Left forelimb (tissue), 1 donor: ENCODE measurements at regions not wholly inside any gene's neighbourhood (a gene's known extent, or its start where the extent isn't known, plus 50 kb on each side); places are given as distances from the start of the nearest gene placed in this dataset.
"Not testable (repeated sequence)": the region's sequence is repeated elsewhere in the genome, so short reads cannot be mapped to it uniquely, and the experiment has no call there.

Experiments
- DNase-seq: peaks from one replicate; pipeline ENCODE4 v3.0.0-alpha.2; 2018; ENCODE audit warnings: low spot score

DNA sequence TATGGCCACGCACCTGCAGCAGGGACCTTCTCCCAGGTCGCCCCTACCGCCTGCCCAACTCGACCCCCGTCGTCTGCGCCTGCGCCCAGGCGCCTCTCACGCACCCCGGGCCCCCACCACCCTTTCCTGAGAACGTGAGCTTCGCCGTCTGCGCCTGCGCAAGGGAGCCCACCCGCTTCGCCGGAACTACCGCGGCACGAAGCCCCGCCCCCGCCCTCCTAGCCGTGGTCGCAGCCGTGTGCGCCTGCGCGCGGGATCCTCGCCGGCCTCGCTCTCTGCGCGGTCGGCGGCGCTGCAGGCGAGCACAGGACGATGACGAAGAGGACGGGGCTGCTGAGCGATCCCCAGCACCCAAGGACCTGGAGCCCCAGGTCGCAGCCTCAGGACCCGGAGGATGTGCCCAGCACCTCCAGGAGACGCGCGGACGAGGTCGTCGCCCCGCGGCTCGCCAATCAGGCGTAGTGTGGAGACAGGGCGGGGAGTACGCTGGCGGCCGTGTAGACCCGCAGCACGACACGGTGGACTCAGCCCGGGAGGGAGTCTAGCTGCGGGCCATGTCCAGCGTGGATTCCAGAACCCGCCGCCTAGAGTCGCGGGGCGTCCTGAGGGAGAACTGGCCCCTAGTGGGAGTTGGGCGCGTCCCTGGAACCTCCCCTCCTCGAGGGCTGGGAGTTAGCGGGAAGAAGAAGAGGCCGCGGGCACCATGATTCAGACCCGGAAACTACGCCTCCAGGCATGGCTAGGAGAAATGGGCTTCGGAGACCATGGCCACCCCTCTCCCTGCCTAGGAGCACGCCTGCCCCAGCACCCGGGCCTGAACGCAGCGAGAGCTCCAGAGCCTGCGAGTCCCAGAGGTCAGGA, 1120.8 kb upstream of the TMEM132C start:
- peak; percentile 90 for DNase-seq

DNA sequence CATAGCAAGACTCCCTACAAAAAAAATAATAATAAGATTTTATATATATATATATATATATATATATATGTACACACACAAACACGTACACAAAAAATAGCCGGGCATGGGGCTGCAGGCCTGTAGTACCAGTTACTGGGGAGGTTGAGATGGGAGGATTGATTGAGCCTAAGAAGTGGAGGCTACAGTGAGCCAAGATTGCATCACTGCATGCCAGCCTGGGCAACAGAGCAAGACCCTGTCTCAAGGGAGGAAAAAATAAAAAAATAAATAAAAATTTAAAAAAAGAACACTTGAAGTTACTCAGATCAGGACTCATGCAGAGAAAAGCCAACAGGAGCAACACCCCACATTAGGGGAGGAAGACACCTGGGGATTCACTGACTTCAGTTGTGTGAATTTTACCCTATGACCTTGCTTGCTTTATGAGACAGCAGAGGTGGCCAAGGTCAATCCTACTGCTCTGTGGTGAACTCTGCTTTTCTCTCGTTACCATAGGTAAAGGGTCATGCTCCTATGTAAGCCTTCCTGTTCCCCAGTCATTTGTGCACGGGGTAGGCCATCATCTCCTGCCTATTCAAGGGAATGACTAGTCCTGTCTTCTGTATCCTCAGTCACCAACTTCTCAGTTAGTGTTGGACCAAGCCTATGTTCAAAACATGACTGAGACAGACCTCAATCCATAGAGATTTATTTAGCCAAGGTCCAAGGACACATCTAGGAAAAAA, 1119.8 kb upstream of the TMEM132C start:
- DNase-seq, result no peak

DNA sequence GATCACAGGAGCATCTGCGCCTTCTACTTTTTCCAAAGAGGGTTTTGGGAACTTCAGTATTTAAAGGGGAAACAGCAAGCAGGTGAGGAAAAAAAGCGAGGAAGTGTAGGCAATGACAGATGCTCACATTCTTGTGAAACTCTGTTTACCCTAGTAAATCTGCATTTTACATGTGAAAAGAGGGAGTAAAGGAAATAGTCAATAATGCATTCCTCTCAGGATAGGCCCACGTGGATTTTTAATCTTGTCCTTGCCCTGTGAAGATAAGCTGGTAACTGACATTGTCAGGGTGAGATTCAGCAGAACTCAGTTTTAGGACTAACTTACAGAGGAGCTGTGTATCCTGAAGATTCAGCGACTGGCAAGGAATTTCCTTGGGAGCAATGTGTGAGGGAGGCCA, 1119.2 kb upstream of the TMEM132C start:
- DNase-seq, result no peak

DNA sequence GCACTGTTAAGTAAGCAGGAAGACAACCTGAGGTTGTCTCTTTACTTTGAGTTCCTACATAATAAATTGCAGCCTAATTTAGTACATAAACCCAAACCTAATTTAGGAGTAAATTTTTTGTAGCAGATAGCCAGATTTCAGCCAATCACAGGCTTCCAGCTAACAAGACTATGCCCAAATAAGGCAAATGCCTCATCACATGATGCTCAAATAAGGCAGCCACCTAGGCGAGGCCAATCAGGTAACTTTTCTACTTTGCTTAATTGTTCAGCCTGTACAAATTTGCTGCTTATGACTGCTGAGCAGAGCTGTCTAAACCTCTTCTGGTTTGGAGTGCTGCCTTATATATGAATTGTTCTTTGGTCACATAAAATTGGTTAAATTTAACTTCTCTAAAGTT, 1118.7 kb upstream of the TMEM132C start:
- no peak for DNase-seq

DNA sequence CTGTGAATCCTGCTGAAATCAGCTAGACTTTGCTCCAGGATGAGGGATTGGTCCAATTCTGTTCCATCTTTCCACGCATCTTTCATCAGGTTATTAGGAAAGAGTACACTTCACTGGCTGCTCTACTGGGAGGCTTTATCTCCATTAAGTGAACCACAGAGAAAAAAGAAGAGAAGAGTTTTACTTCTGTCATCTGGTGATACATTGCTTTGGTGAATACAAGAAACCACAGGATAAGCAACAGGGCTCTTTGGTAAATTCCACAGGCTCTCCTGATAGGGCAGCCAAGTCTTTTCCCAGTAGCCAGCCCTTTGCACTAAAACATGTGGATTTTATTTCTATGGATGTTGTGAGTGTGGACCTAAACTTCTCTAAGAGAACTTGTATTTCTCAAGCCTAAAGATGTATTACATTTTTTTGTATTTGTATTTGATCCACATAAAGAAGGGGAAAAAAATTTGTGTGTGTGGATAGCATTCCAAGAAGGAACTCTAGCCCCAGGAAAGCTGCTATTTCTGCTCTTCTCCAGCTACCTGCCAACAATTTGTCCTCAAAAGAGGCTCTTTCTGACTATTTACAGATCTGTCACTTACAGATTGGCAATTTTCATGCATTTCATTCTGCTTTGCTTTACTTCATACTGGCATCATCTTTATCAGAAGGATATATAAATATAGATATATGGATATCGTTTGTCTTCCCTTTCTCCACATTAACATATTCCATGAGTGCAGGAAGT, 1117.6 kb upstream of the TMEM132C start:
- DNase-seq, result no peak

DNA sequence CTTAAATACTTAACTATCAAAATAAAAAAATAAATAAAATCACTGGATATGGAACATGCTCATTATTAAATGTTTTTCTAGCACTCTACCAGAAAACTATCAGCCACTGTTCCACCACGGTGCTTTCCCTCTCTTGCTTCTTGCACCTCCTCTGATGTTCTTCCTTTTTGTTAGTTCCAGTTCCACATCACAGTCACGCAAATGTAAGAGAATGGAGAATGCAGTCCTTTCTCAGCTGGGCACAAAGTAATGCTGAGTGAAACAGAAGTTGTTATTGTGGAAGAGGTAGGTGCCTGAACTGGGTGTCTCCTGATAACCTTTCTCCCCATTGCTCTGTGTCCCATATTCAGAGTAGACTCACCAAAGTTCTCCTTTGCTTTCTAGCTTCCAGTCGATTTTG, 1116.9 kb upstream of the TMEM132C start:
- DNase-seq, result no peak

DNA sequence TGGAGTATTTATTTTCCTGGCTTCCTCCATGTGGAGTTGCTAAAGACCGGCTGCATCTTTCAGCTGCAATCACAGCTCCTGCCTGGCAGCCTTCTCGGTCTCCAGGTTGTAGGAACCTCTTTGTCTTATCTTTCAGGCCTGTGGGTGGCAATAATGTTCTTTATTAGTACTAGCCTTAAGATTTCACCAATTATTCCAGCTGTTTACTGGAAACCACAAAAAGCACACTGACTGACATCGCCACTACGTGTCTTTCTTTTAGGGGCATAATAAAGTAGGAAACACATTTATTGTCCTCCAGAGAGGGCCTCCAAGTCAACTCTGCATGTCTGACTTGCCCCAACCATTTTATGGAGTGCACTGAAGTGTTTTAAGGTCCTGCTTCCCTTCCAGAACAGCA, 1116.5 kb upstream of the TMEM132C start:
- no peak for DNase-seq

DNA sequence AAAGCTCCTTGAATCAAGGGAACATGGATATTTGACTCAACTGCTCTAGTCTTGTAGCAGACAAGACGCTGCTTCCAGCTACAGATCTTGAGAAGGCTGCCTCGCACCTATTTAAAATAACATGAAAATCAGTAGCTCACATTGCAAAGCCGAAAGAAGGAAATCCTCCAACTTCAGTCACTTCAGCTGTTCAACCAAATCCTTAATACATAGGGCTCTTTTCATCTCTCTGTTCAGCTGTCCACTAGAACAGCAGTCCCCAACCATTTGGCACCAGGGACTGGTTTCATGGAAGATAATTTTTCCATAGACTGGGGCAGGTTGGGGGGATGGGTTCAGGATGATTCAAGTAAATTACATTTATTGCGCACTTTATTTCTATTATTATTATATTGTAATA, 1116.0 kb upstream of the TMEM132C start:
- no peak for DNase-seq

DNA sequence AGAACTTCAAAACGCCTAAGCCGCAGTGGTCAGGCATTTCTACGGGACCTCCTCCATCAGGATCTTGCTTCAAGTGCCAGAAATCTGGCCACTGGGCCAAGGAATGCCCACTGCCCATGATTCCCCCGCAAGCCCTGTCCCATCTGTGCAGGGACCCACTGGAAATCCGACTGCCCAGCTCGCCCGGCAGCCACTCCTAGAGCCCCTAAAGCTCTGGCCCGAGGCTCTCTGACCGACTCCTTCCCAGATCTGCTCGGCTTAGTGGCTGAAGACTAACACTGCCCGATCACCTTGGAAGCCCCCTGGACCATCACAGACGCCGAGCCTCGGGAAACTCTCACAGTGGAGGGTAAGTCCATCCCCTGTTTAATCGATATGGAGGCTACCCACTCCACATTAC, 1113.0 kb upstream of the TMEM132C start:
- no peak for DNase-seq

DNA sequence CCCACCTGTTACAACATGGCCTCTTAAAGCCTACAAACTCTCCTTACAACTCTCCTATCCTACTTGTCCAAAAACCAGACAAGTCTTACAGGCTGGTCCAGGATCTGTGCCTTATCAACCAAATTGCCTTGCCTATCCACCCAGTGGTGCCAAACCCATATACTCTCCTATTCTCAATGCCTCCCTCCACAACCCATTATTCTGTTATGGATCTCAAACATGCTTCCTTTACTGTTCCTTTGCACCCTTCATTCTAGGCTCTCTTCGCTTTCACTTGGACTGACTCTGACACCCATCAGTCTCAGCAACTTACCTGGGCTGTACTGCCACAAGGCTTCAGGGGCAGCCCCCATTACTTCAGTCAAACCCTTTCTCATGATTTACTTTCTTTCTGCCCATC, 1112.1 kb upstream of the TMEM132C start:
- not testable (repeated sequence) for DNase-seq

DNA sequence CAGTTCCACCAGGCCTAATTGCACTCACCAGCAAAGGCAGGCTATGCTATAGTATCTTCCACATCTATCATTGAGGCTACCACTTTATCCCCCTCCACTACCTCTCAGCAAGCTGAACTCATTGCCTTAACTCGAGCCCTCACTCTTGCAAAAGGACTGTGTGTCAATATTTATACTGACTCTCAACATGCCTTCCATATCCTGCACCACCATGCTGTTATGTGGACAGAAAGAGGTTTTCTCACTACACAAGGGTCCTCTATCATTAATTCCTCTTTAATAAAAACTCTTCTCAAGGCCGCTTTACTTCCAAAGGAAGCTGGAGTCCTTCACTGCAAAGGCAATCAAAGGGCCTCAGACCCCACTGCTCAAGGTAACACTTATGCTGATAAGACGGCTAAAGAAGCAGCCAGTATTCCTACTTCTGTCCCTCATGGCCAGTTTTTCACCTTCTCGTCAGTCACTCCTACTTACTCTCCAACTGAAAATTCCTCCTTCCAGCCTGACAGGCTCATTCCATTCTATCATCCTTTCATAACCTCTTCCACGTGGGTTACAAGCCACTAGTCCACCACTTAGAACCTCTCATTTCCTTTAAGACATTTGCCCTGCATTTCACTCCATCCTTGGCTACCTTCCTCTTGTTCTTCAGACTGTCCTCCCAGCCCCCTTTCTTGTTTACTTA, 1110.9 kb upstream of the TMEM132C start:
- not testable (repeated sequence) for DNase-seq

DNA sequence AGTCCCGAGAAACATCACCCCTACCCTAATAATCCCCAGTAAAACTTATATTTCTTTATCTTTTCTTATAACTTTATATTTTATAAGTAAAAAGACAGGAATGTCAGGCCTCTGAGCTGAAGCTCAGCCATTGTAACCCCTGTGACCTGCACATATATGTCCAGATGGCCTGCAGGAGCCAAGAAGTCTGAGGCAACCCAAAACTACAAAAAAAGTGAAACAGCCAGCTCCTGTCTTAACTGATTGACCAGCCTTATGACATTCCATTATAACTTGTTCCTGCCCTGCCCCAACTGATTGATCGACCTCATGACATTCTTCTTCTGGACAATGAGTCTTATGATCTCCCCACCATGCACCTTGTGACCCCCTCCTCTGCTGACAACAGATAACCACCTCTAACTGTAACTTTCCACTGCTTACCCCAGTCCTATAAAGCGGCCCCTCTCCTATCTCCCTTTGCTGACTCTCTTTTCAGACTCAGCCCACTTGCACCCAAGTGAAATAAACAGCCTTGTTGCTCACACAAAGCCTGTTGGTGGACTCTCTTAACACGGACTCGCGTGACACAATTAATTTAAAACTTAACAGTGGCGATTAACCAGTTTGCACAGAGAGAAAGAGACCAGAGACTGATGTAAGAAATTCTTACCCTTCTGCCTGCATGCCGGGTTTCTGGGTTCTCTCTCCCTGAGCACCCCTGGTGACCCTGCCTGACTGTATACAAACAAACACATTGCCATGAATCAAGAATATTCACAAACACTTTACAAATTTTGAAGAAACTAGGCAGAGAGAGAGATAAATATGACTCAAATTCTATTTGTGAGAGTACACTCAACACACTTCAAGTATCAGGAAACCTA, 1109.2 kb upstream of the TMEM132C start:
- DNase-seq, result not testable (repeated sequence)

DNA sequence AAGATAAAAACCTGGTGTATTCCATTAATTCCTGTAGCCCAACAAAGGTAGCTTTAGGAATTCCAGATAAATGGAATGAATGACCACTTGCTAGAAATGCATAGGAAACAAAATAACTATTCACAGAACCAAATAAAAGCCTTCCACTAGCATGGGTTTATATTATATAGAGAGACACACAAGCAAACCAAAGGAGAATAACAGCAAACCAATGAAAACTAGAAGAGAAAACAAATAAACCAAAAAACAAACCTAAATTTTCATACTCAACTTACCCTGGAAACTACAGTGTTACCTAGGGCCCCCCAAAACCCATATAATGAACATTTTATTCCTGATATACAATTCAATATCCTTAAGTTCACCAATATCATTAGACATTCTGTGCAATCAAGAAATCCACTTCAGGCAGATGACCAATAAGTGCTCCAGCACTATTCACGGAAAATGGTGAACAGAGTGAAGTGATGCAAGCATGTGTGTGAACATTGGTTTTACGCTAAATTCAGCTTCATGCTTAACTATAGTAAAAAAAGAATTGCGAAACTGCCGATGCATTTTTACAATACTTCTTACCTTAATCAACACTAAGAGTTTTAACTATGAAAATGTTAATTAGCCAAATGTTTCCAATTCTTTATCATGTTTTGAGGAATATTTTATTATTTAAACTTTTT, 1108.4 kb upstream of the TMEM132C start:
- DNase-seq, result no peak

DNA sequence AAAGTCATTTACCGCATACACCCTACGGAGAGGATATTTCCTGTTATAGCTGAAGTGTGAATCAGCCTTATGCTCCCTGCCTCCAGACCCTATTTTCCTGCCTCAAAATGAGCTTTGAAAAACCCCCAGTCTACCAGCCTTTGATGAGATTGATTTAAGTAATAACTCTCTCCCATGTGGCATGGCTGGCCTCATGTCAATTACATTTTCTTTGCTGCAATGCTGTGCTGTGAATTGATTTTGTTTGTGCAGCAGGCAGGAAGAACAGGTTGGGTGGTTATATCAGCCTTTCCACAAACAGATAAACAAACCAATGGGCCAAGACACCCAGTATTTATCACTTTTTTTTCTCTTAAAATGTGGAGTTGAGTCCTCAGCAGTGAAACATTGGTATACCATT, 1105.5 kb upstream of the TMEM132C start:
- no peak for DNase-seq

DNA sequence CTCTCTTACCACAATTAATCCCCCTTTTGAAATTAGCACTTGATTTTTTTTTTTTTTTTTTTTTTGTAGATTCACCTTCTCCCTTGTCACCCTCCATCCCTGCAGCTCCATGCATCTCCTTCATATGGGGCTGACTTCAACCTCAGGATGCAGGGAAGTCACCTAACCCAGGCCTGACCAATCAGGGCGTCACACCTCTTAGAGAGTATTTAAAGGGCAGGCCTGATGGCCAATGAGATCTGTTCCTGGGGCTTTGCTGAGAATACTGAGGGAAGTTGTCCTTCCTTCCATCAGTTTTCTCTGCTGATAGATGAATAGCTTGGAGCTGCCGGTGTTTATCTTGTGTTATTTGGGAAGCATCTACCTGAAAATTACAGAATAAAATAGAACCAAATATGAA, 1104.7 kb upstream of the TMEM132C start:
- no peak for DNase-seq

DNA sequence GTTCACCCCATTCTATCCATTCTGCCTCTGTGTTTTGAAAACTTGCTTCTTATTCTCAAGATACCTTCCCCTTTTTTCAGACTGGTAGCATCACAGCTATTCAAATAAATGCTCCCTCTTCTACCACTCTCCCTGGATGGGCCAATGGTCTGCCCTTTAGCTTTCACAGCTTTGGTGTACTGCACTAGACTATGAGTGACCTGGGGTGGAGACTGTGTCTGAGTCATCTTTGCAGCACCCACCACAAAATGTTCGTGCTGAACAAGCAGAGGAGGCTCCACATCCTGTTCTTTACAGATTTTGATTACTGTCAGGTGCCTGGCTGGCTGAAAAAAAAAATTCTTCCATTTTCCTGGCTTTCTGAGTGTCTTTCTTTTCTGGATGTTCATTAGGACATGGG, 1104.1 kb upstream of the TMEM132C start:
- no peak for DNase-seq

DNA sequence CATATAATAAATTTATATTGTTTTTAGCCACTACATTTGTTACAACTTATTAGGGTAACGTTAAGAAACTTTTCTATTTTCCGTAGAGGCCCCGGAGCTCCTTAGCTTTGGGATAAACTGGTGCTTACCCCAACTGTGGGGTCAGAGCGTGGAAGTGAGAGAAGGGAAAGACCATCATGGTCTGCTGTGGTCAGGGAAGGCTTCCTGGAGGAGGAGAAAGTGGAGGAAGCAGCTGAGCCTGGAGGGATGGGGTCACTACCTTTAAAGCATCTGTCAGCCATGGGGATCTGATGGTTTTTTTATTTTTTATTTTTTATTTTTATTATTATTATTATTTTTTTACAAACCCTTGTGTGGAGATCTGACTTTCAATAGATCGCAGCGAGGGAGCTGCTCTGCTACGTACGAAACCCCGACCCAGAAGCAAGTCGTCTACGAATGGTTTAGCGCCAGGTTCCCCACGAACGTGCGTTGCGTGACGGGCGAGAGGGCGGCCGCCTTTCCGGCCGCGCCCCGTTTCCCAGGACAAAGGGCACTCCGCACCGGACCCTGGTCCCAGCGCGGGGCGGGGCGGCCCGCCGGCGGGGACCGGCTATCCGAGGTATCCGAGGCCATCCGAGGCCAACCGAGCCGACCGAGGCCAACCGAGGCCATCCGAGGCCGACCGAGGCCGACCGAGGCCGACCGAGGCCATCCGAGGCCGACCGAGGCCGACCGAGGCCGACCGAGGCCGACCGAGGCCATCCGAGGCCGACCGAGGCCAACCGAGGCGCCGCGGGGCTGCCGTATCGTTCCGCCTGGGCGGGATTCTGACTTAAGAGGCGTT, 1101.2 kb upstream of the TMEM132C start:
- peak; percentile 86 for DNase-seq

DNA sequence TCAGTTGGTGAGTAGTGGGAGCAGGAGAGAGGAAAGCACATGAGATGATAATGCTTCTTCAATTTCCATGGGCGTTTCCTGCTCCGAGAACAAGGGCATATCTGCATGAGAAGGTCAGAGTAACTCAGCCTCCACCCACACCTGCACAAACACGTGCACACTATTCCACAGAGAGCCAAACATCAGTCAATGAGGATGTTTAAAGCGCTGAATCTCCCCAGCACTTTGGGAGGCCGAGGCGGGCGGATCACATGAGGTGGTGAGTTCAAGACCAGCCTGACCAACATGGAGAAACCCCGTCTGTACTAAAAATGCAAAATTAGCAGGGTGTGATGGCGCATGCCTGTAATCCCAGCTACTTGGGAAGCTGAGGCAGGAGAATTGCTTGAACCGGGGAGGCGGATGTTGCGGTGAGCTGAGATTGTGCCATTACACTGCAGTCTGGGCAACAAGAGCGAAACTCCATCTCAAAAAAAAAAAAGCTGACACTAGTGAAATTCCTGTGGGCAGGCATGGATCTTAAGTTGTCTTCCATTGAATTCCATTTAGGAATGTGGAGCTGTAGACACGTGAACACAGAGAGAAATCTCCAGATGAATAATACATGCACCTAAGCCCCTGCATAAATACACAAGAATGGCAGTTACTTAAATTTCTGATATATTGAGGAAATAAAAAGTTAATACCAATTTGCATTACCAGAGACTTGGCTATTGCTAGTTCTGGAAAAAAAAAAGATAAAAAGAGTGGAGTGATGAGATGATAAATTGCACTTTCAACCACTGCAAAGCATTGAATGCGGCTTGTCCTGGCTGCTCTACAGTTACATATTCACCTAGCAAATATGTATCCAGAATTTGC, 1097.4 kb upstream of the TMEM132C start:
- DNase-seq, result no peak
